OCI-LY7 (cell line): ENCODE measurements at regions not wholly inside any gene's neighbourhood (a gene's known extent, or its start where the extent isn't known, plus 50 kb on each side); places are given as distances from the start of the nearest gene placed in this dataset.

Experiments used
- EZH2phosphoT487 ChIP-seq: fragments of 200-600 bp; sonication (generic); IDR thresholded peaks from 2 replicates; pipeline ENCODE4 v1.6.1; 2018; ENCODE audit warnings: low read depth, borderline replicate concordance, mild to moderate bottlenecking, mixed run types, antibody characterized with exemption, low read length, moderate library complexity, mixed read lengths
- TF ChIP-seq, protein P1 (sequence below): fragments of 200-600 bp; sonication (generic); conservative IDR thresholded peaks from 2 replicates; pipeline ENCODE4 v1.5.1; 2014; ENCODE audit warnings: mild to moderate bottlenecking, antibody characterized with exemption, low read length, moderate library complexity, mixed read lengths

DNA sequence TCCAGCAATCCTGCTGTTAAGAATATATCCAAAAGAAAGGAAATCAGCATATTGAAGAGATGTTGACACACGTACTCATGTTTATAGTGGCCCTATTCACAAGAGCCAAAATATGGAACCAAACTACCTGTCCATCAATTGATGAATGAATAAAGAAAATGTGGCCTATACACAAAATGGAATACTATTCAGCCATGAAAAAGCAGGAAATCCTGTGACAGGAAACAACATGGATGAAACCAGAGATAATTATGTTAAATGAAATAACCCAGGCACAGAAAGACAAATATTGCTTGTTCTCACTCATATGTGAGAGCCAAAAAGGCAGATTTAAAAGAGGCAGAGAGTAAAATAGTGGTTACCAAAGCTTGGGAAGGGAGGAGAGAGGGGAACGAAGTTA, 127.1 kb downstream of the KCNJ2 start:
- no peak for TF ChIP-seq EZH2phosphoT487
- TF ChIP-seq, protein P1, sequence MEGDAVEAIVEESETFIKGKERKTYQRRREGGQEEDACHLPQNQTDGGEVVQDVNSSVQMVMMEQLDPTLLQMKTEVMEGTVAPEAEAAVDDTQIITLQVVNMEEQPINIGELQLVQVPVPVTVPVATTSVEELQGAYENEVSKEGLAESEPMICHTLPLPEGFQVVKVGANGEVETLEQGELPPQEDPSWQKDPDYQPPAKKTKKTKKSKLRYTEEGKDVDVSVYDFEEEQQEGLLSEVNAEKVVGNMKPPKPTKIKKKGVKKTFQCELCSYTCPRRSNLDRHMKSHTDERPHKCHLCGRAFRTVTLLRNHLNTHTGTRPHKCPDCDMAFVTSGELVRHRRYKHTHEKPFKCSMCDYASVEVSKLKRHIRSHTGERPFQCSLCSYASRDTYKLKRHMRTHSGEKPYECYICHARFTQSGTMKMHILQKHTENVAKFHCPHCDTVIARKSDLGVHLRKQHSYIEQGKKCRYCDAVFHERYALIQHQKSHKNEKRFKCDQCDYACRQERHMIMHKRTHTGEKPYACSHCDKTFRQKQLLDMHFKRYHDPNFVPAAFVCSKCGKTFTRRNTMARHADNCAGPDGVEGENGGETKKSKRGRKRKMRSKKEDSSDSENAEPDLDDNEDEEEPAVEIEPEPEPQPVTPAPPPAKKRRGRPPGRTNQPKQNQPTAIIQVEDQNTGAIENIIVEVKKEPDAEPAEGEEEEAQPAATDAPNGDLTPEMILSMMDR: no peak
